H9 (cell line): ENCODE measurements at regions not wholly inside any gene's neighbourhood (a gene's known extent, or its start where the extent isn't known, plus 50 kb on each side); places are given as distances from the start of the nearest gene placed in this dataset.
"Not testable (repeated sequence)": the region's sequence is repeated elsewhere in the genome, so short reads cannot be mapped to it uniquely, and the experiment has no call there.

Source experiments
- DNase-seq: peaks from one replicate; pipeline ENCODE4 v3.0.0-alpha.2; 2017
- H2AFZ ChIP-seq: one replicate; pipeline ENCODE4 v1.6.1; 2013; ENCODE audit warnings: mild to moderate bottlenecking, low read length, control low read depth, moderate library complexity
- H2AK5ac ChIP-seq: 2 replicates; pipeline ENCODE4 v1.6.1; 2013; ENCODE audit warnings: low read length, control low read depth, mixed read lengths; ENCODE audit not compliant: insufficient read length
- H2BK120ac ChIP-seq: one replicate; pipeline ENCODE4 v1.6.1; 2013; ENCODE audit warnings: low read depth, mild to moderate bottlenecking, low read length, control low read depth, inconsistent platforms; ENCODE audit not compliant: poor library complexity, severe bottlenecking
- H2BK12ac ChIP-seq: 2 replicates; pipeline ENCODE4 v1.6.1; 2013; ENCODE audit warnings: low read length, control low read depth, mixed read lengths, low read depth; ENCODE audit not compliant: insufficient read length
- H2BK15ac ChIP-seq: 2 replicates; pipeline ENCODE4 v1.6.1; 2013; ENCODE audit warnings: low read depth, low read length, control low read depth
- H2BK20ac ChIP-seq: one replicate; pipeline ENCODE4 v1.6.1; 2013; ENCODE audit warnings: low read depth, mild to moderate bottlenecking, low read length, control low read depth, inconsistent platforms; ENCODE audit not compliant: poor library complexity, severe bottlenecking
- H2BK5ac ChIP-seq: 2 replicates; pipeline ENCODE4 v1.6.1; 2013; ENCODE audit warnings: low read length, control low read depth, mixed read lengths; ENCODE audit not compliant: insufficient read length
- H3K14ac ChIP-seq: 2 replicates; pipeline ENCODE4 v1.6.1; 2013; ENCODE audit warnings: low read length, control low read depth; ENCODE audit not compliant: insufficient read depth
- H3K18ac ChIP-seq: 2 replicates; pipeline ENCODE4 v1.6.1; 2013; ENCODE audit warnings: low read depth, mild to moderate bottlenecking, mixed read lengths, low read length, control low read depth; ENCODE audit not compliant: insufficient read length
- H3K23ac ChIP-seq: 2 replicates; pipeline ENCODE4 v1.6.1; 2013; ENCODE audit warnings: low read length, control low read depth, mixed read lengths, low read depth; ENCODE audit not compliant: insufficient read length
- H3K23me2 ChIP-seq: 2 replicates; pipeline ENCODE4 v1.6.1; 2013; ENCODE audit warnings: low read depth, mild to moderate bottlenecking, mixed read lengths, low read length, control low read depth; ENCODE audit not compliant: insufficient read length, poor library complexity, severe bottlenecking
- H3K27ac ChIP-seq: 2 replicates; pipeline ENCODE4 v1.5.1; 2013; ENCODE audit warnings: low read length, control low read depth, mixed read lengths, low read depth; ENCODE audit not compliant: insufficient read length
- H3K27me3 ChIP-seq: 2 replicates; pipeline ENCODE4 v1.6.1; 2013; ENCODE audit warnings: low read length, control low read depth, inconsistent platforms; ENCODE audit not compliant: insufficient read depth
- H3K4ac ChIP-seq: 2 replicates; pipeline ENCODE4 v1.6.1; 2013; ENCODE audit warnings: low read depth, mild to moderate bottlenecking, control low read depth, inconsistent platforms, low read length, moderate library complexity
- H3K4me1 ChIP-seq: 2 replicates; pipeline ENCODE4 v1.6.1; 2013; ENCODE audit warnings: low read length, control low read depth, inconsistent platforms; ENCODE audit not compliant: insufficient read depth
- H3K4me2 ChIP-seq: 2 replicates; pipeline ENCODE4 v1.6.1; 2013; ENCODE audit warnings: low read length, control low read depth, mixed read lengths; ENCODE audit not compliant: insufficient read length, insufficient read depth
- H3K56ac ChIP-seq: 2 replicates; pipeline ENCODE4 v1.6.1; 2013; ENCODE audit warnings: low read depth, mild to moderate bottlenecking, mixed read lengths, low read length, control low read depth; ENCODE audit not compliant: insufficient read length
- H3K79me1 ChIP-seq: 2 replicates; pipeline ENCODE4 v1.6.1; 2013; ENCODE audit warnings: low read depth, mild to moderate bottlenecking, moderate library complexity, low read length, control low read depth, inconsistent platforms; ENCODE audit not compliant: insufficient read depth, poor library complexity, severe bottlenecking
- H3K79me2 ChIP-seq: 2 replicates; pipeline ENCODE4 v1.6.1; 2013; ENCODE audit warnings: low read length, control low read depth, inconsistent platforms; ENCODE audit not compliant: insufficient read depth
- H3K9ac ChIP-seq: 2 replicates; pipeline ENCODE4 v1.6.1; 2013; ENCODE audit warnings: low read length, control low read depth, mixed read lengths; ENCODE audit not compliant: insufficient read length; ENCODE audit errors: extremely low read depth
- H3K9me3 ChIP-seq: one replicate; pipeline ENCODE4 v1.6.1; 2013; ENCODE audit warnings: low read depth, low read length, inconsistent platforms; ENCODE audit not compliant: control insufficient read depth
- H3T11ph ChIP-seq: one replicate; pipeline ENCODE4 v1.6.1; 2013; ENCODE audit warnings: mild to moderate bottlenecking, low read length, control low read depth, inconsistent platforms
- H4K20me1 ChIP-seq: one replicate; pipeline ENCODE4 v1.6.1; 2013; ENCODE audit not compliant: control insufficient read depth, insufficient read length, insufficient read depth
- H4K5ac ChIP-seq: 2 replicates; pipeline ENCODE4 v1.6.1; 2013; ENCODE audit warnings: low read depth, mild to moderate bottlenecking, mixed read lengths, low read length, control low read depth; ENCODE audit not compliant: insufficient read length
- H4K8ac ChIP-seq: replicated peaks from 2 replicates; pipeline ENCODE4 v1.6.1; 2013; ENCODE audit warnings: low read length, control low read depth, mixed read lengths, low read depth; ENCODE audit not compliant: insufficient read length
- H4K91ac ChIP-seq: 2 replicates; pipeline ENCODE4 v1.6.1; 2013; ENCODE audit warnings: low read depth, mild to moderate bottlenecking, moderate library complexity, mixed read lengths, low read length, control low read depth; ENCODE audit not compliant: insufficient read length
- H3K27ac Mint-ChIP-seq, 3 experiments: 2 replicates in 2 of 3; 3 replicates in 1 of 3; pipeline ENCODE4 v1.8.0; 2020 to 2021; ENCODE audit warnings: mixed read lengths in 3 of 3, mild to moderate bottlenecking in 1 of 3, moderate library complexity in 1 of 3
- H3K27me3 Mint-ChIP-seq: 2 replicates; pipeline ENCODE4 v1.8.0; 2021; ENCODE audit warnings: low read depth, mild to moderate bottlenecking, moderate library complexity, mixed read lengths
- H3K36me3 Mint-ChIP-seq, 3 experiments: 2 replicates in 2 of 3; 3 replicates in 1 of 3; pipeline ENCODE4 v1.8.0; 2020 to 2021; ENCODE audit warnings: low read depth in 3 of 3, mixed read lengths in 3 of 3; ENCODE audit not compliant: insufficient read depth in 1 of 3
- H3K4me1 Mint-ChIP-seq, 2 experiments: 2 replicates each; pipeline ENCODE4 v1.8.0; 2020; ENCODE audit warnings: mixed read lengths in 2 of 2
- H3K4me3 Mint-ChIP-seq, 2 experiments: 2 replicates in 1 of 2; 3 replicates in 1 of 2; pipeline ENCODE4 v1.8.0; 2020 to 2021; ENCODE audit warnings: mild to moderate bottlenecking in 2 of 2, mixed read lengths in 2 of 2, moderate library complexity in 1 of 2
- H3K9me3 Mint-ChIP-seq, 2 experiments: 2 replicates in 1 of 2; 3 replicates in 1 of 2; pipeline ENCODE4 v1.8.0; 2020; ENCODE audit warnings: mild to moderate bottlenecking in 2 of 2, mixed read lengths in 2 of 2, moderate library complexity in 1 of 2
- CTCF ChIP-seq: fragments of 200-600 bp; sonication (generic); conservative IDR thresholded peaks from 3 replicates; pipeline ENCODE4 v1.8.0; 2021; ENCODE audit warnings: antibody characterized with exemption, mild to moderate bottlenecking
- WGBS: extraction: QIAGEN DNeasy Blood & Tissue Kit; methylation state at CpG from one replicate; pipeline ENCODE4 v1.1.7; 2013; ENCODE audit warnings: missing lambda C conversion rate, low lambda C conversion rate, mixed read lengths; ENCODE audit not compliant: insufficient read length; ENCODE audit errors: extremely low coverage; 5-methylcytosine and 5-hydroxymethylcytosine counted together

- no peak overlapping the region for H2BK120ac ChIP-seq
- no peak overlapping the region for H2BK20ac ChIP-seq
- no peak overlapping the region for H3K27ac ChIP-seq
- H4K20me1 ChIP-seq: no peaks in the 10 kb centered on the region
- H3K4me2 ChIP-seq: no peak overlapping the region
- no peak overlapping the region for H2AK5ac ChIP-seq
- no peak overlapping the region for H3T11ph ChIP-seq
- no peaks in the 10 kb centered on the region for H3K79me2 ChIP-seq
- no peak overlapping the region for H3K14ac ChIP-seq
- Mint-ChIP-seq H3K4me3 (no peak overlapping the region), H3K9me3 (peaks cover 19 to 29% of the 10 kb centered on the region in 2 experiments), H3K27me3 (peaks cover 4% of the 10 kb centered on the region; the same call in 1 of the 2 replicates), H3K27ac (no peak overlapping the region), H3K4me1 (peaks cover 0 to 10% of the 10 kb centered on the region in 2 experiments; a peak in 2 of 4 replicates), H3K36me3 (peaks cover 14 to 32% (median 20%) of the 10 kb centered on the region in 3 experiments)
- no peaks in the 10 kb centered on the region for H3K4me1 ChIP-seq
- no peak overlapping the region for H2BK5ac ChIP-seq
- DNase-seq: no peak
- no peaks in the 10 kb centered on the region for H3K23me2 ChIP-seq
- H4K91ac ChIP-seq: no peak overlapping the region
- H3K27me3 ChIP-seq: no peaks in the 10 kb centered on the region
- no peak overlapping the region for H3K9ac ChIP-seq
- no peak overlapping the region for H2AFZ ChIP-seq
- no peak overlapping the region for H3K4ac ChIP-seq
- no peak overlapping the region for H4K5ac ChIP-seq
- H2BK12ac ChIP-seq: no peak overlapping the region
- H2BK15ac ChIP-seq: no peak overlapping the region
- no peak overlapping the region for H3K23ac ChIP-seq
- H3K79me1 ChIP-seq: no peaks in the 10 kb centered on the region
- no peak overlapping the region for H4K8ac ChIP-seq
- peaks cover 6% of the 10 kb centered on the region for H3K9me3 ChIP-seq
- no peak overlapping the region for H3K18ac ChIP-seq
- WGBS: no CpG with 5 or more reads among the region's 4 CpGs
- H3K56ac ChIP-seq: no peak overlapping the region
- no peak for TF ChIP-seq CTCF
These were observed 498.7 kb upstream of the PABPC4L start for GRCh38 chr4:134700251-134700650.

GRCh38 chr4:134698831-134699230 is 497.2 kb upstream of the PABPC4L start:
- WGBS: no CpG with 5 or more reads among the region's 4 CpGs
- H3K56ac ChIP-seq, H3K79me2 ChIP-seq, H2BK120ac ChIP-seq, H3K4me1 ChIP-seq, H2AFZ ChIP-seq, H2BK15ac ChIP-seq, H3K14ac ChIP-seq, H3K23ac ChIP-seq, H4K20me1 ChIP-seq, H4K5ac ChIP-seq, H3K27me3 Mint-ChIP-seq, H4K91ac ChIP-seq, H2BK20ac ChIP-seq, H3K27ac ChIP-seq, H3K9ac ChIP-seq, H3K18ac ChIP-seq, H2BK5ac ChIP-seq, H3T11ph ChIP-seq, DNase-seq, H3K23me2 ChIP-seq, H3K9me3 ChIP-seq, H2AK5ac ChIP-seq, H3K4me2 ChIP-seq, H2BK12ac ChIP-seq, H3K27me3 ChIP-seq, H4K8ac ChIP-seq, H3K79me1 ChIP-seq, H3K4me3 Mint-ChIP-seq, H3K4ac ChIP-seq: not testable (repeated sequence)
- Mint-ChIP-seq H3K9me3 (peaks cover 21 to 29% of the 10 kb centered on the region in 2 experiments), H3K36me3 (peaks cover 16 to 32% (median 20%) of the 10 kb centered on the region in 3 experiments), H3K27ac (peak overlapping the region; percentile 18 to 64 (median 63); a peak in 4 of 7 replicates), H3K4me1 (peaks cover 0 to 20% of the 10 kb centered on the region in 2 experiments; a peak in 2 of 4 replicates)
